ENCODE measurements at regions not wholly inside any gene's neighbourhood (a gene's known extent, or its start where the extent isn't known, plus 50 kb on each side); places are given as distances from the start of the nearest gene placed in this dataset.

DNA sequence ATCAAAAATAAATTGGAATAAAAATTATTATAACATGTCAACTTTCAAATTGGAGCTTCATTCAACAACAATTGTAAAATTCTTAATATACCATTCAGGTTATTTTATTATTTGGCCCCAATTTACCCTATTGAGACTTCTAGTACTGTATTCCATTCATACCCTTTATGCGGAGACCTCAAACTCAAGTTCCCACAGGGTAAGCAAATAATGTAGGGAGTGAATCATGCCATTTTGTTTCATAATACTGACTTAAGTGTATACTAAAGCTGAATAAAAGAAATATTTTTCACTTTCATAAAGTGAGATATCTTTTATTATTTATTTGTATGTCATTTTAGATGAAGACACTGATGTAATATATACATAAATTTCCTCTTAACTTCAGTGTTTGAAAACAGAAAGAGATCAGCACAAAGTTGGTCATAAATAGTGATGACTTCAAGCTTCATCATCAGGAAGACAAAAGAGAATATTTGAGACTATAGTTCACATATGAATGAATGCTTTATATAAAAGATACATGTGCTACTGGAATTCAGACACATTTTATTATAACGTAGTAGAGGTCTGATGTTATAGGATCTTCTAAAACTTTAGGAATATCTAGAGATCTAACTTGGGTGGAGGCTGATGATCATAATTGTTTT, 894.4 kb upstream of the PCDH9 start:
- Histone ChIP-seq H3K36me3 (no peaks in the 10 kb centered on the region), H3K27me3 (replicated peaks in 1 of 7) (no peaks in the 10 kb centered on the region), H3K4me3 (no peak overlapping the region), H3K9me3 (peaks cover 0 to 15% (median 0%) of the 10 kb centered on the region in 8 donors), H3K27ac (no peak overlapping the region), H3K4me1 (no peaks in the 10 kb centered on the region)
- WGBS, 5 donors, result 87 to 91% (median 88%) methylated on average over 2 of the region's 2 CpGs
- intact Hi-C loops (cut with DNase I; ENCODE audit: low total_unique reads), result no loop called here
- no peak for TF ChIP-seq POLR2AphosphoS5 (IDR thresholded peaks at IDR 0.05)
- TF ChIP-seq, protein P1, sequence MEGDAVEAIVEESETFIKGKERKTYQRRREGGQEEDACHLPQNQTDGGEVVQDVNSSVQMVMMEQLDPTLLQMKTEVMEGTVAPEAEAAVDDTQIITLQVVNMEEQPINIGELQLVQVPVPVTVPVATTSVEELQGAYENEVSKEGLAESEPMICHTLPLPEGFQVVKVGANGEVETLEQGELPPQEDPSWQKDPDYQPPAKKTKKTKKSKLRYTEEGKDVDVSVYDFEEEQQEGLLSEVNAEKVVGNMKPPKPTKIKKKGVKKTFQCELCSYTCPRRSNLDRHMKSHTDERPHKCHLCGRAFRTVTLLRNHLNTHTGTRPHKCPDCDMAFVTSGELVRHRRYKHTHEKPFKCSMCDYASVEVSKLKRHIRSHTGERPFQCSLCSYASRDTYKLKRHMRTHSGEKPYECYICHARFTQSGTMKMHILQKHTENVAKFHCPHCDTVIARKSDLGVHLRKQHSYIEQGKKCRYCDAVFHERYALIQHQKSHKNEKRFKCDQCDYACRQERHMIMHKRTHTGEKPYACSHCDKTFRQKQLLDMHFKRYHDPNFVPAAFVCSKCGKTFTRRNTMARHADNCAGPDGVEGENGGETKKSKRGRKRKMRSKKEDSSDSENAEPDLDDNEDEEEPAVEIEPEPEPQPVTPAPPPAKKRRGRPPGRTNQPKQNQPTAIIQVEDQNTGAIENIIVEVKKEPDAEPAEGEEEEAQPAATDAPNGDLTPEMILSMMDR (IDR thresholded peaks at IDR 0.05 in 8 of 11, conservative IDR thresholded peaks at IDR 0.05 in 3 of 11), result no peak
- no peak for TF ChIP-seq POLR2A (IDR thresholded peaks at IDR 0.05)
- no peak for DNase-seq

DNA sequence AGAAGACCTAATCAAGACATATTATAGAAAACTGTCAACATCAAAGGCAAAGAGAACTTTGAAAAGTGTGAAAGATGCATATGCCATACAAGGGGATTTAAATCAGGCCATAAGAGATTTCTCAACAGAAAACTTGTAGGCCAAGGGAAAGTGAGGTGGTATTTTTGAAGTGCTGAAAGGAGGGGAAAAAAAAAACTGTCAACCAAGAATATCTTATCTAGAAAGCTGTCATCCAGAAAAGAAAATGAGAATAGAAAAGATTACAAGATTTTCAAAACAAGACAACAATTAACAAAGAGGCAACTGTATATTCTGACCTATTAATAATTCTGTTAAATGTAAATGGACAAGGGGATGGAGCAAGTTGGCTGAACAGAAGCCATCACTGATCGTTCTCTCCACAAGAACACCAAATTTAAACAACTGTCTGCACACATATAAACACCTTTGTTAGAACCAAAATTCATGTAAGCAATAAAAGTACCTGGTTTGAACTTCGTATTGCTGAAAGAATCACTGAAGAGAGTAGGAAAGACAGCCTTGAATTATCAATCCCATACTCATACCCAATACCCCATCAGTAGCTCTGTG, 880.1 kb upstream of the PCDH9 start:
- 72 to 89% (median 74%) methylated on average over 2 of the region's 2 CpGs for WGBS, 5 donors
- Histone ChIP-seq H3K9me3 (peaks cover 0 to 62% (median 46%) of the 10 kb centered on the region in 8 donors), H3K27ac (no peak overlapping the region), H3K36me3 (no peaks in the 10 kb centered on the region), H3K4me3 (no peak overlapping the region), H3K27me3 (replicated peaks in 1 of 7) (no peaks in the 10 kb centered on the region), H3K4me1 (no peaks in the 10 kb centered on the region)
- intact Hi-C loops (cut with DNase I; ENCODE audit: low total_unique reads), result no loop called here
- no peak for DNase-seq
- TF ChIP-seq POLR2A (IDR thresholded peaks at IDR 0.05), result no peak
- TF ChIP-seq POLR2AphosphoS5 (IDR thresholded peaks at IDR 0.05), result no peak
- TF ChIP-seq, protein P1 (IDR thresholded peaks at IDR 0.05 in 8 of 11, conservative IDR thresholded peaks at IDR 0.05 in 3 of 11), result no peak

GRCh38 chr13:68107667-68108066, 877.5 kb upstream of the PCDH9 start:
- no peak for DNase-seq
- H3K27me3 ChIP-seq (replicated peaks in 1 of 7), result no peaks in the 10 kb centered on the region
- WGBS, 5 donors, result 93 to 98% (median 96%) methylated on average over 8 to 29 of the region's 29 CpGs
- H3K4me1 ChIP-seq, result no peaks in the 10 kb centered on the region
- no peaks in the 10 kb centered on the region for H3K36me3 ChIP-seq
- H3K27ac ChIP-seq, result no peak overlapping the region
- H3K4me3 ChIP-seq, result no peak overlapping the region
- H3K9me3 ChIP-seq, result peaks cover 0 to 62% (median 46%) of the 10 kb centered on the region in 8 donors
- intact Hi-C loops (cut with DNase I; ENCODE audit: low total_unique reads), result no loop called here
- TF ChIP-seq, protein P1 (IDR thresholded peaks at IDR 0.05 in 8 of 11, conservative IDR thresholded peaks at IDR 0.05 in 3 of 11), result no peak
- TF ChIP-seq POLR2A (IDR thresholded peaks at IDR 0.05) (no peak), POLR2AphosphoS5 (IDR thresholded peaks at IDR 0.05) (no peak)

DNA sequence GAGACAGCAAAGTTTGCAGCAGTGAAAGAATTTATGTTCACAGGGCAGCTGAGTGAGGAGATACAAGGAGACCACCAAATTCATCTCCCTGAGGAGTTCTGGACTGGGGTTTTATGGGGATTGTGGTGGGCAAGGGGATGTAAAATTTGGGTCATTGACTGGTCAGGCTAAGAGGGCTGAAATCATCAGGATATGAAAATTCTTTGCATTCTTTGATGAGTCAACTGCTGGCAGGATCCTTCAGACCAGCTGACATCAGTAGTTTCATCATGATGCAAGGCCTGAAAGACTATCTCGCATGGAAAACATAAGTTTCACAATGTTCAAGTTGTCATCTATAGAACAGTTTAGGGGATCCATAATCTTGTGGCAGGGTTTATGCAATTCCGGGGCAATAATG, 869.5 kb upstream of the PCDH9 start:
- Histone ChIP-seq H3K4me3 (no peak overlapping the region), H3K27me3 (replicated peaks in 1 of 7) (no peaks in the 10 kb centered on the region), H3K9me3 (peaks cover 0 to 12% (median 0%) of the 10 kb centered on the region in 8 donors), H3K36me3 (no peaks in the 10 kb centered on the region), H3K4me1 (no peaks in the 10 kb centered on the region), H3K27ac (no peak overlapping the region)
- DNase-seq, result no peak
- TF ChIP-seq POLR2AphosphoS5 (IDR thresholded peaks at IDR 0.05) (no peak), POLR2A (IDR thresholded peaks at IDR 0.05) (no peak)
- TF ChIP-seq, protein P1 (IDR thresholded peaks at IDR 0.05 in 8 of 11, conservative IDR thresholded peaks at IDR 0.05 in 3 of 11), result no peak
- intact Hi-C loops (cut with DNase I; ENCODE audit: low total_unique reads), result no loop called here
- WGBS, 5 donors, result 78 to 92% (median 83%) methylated on average over 2 of the region's 2 CpGs

All from spleen (tissue), 11 donors.